GM19025 (cell line): ENCODE measurements at regions not wholly inside any gene's neighbourhood (a gene's known extent, or its start where the extent isn't known, plus 50 kb on each side); places are given as distances from the start of the nearest gene placed in this dataset.

Experiments used
- ATAC-seq: cut with Tn5 transposase; IDR thresholded peaks from one replicate; pipeline ENCODE4 v1.9.1; 2021; ENCODE audit warnings: mild to moderate bottlenecking, low read depth, moderate library complexity; ENCODE audit not compliant: unreplicated experiment

DNA sequence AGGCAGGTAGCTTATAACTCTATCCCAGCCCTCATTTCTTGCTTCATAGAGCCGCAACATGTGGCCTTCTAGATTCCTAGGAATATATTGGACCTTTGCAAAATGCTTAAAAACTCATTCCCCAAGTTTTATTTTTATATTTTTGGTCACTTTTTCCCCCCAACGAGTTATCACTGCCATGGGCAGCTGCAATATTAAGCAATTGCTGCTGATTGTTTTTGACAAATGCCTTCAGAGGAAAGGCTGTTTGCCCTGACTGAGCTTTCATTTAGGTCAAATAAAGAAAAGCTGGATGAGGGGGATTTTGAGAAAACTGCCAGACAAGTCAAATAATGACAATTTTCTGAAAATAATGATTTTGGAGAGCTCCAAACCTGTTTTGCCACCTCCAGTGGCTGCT lies 976.9 kb upstream of the MBL2 start:
- ATAC-seq, result no peak

DNA sequence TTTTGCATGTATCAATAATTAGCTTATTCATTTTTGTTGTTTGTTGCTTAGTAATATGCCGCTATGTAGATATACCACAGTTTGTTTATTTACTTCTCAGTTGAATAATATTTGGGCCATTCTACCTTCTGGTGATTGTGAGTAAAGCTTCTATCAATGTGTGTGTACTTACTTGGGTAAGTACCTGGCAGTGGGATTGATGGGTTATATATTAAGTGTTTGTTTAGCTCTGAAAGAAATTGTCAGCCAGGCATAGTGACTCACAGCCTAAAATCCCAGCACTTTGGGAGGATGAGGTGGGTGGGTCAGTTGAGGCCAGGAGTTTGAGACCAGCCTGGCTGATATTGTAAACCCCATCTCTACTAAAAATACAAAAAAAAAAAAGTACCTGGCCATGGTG lies 975.7 kb upstream of the MBL2 start:
- ATAC-seq, result no peak

DNA sequence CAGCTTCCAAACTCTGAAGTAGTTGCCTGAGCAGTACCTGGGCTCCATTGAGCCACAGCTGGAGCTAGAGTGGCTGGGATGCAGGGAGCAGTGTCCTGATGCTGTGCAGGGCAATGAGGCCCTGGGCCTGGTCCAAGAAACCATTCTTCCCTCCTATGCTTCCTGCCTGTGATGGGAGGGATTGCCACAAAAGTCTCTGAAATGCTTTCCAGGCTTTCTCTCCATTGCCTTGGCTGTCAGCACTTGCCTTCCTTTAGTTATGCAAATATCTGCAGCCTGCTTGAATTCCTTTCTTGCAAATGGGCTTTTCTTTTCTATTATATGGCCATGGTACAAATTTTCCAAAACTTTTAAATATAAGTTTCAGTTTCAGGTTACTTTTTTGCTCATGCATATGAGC lies 972.2 kb upstream of the MBL2 start:
- no peak for ATAC-seq

DNA sequence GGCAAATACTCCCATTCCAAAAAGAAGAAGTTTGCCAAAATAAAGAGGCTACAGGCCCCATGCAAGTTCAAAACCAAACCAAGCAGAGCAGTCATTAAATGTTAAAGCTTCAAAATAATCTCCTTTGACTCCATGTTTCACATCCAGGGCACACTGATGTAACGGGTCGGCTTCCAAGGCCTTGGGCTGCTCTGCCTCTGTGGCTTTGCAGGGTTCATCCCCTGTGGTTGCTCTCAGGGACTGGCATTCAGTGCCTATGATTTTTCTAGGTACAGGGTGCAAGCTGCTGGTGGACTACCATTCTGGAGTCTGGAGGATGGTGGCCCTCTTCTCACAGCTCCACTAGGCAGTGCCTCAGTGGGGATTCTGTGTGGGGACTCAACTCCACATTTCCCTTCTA lies 971.6 kb upstream of the MBL2 start:
- ATAC-seq, result no peak

DNA sequence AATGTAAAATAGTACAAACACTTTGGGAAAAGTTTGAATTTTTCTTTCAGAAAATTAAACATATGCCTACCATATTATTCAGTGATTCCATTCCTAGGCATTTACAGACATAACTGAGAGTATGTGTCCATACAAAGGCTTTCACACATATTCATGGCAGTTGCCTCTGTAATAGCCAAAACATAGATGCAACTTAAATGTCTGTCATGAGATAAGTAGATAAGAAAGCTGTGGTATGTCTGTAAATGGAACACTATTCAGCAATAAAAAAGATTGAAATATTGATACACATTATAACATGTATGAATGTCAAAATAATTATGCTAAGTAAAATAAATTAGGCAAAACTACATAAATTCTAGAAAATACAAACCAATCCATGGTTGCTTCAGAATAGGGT lies 964.5 kb upstream of the MBL2 start:
- ATAC-seq, result no peak

DNA sequence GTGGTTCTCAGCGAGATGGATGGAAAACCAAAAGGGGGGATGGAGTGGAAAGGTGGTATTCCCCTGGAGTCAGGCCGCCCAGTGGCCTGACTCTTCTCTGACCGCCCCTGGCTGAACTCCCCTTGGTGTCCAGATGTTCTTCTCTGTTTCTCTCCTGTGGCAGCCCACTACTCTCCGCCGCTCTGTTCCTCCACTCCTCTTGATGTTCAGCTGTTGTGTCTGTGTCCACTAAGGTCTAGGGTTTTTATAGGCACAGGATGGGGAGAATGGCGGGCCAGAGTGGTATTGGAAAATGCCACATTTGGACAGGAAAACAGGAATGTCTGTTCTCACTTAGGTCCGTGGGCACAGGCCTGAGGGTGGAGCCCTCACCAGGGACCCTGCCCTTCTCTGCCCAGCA lies 954.3 kb upstream of the MBL2 start:
- ATAC-seq, result no peak

DNA sequence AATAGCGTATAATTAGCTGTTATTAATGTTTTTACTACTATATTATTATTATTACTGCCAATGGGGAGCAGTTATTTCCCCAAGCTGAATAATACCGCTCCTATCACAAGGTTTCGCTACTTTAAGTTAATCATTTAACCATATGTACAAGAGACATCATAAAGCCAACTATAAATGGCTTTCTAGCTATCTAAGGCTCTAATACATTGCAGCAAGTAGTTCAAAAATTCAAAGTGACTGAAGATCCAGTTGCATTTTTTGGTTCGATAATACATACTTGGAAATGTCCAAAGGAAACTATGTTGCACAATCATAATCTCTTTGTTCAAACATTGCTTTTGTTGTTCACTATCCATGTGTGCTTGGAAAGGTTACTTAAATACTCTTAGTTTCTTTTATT lies 952.0 kb upstream of the MBL2 start:
- no peak for ATAC-seq

DNA sequence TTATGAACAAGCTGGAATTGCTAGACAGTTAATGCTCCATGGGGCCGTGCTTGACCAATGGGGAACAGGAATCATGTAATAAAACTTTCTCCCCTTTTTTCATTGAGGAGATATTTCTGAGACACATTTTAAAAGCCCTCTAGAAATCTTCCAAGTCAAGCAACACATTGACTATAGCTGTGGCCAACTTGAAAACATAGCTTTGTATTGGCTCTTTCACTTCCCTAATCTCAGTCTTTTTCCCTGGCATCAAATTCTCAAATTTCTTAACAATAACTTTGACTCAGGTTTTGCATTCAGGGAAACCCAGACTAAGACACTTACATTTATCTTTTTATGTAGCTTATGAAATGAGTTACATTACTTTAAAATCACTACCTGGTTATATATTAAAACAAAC lies 947.1 kb upstream of the MBL2 start:
- no peak for ATAC-seq

DNA sequence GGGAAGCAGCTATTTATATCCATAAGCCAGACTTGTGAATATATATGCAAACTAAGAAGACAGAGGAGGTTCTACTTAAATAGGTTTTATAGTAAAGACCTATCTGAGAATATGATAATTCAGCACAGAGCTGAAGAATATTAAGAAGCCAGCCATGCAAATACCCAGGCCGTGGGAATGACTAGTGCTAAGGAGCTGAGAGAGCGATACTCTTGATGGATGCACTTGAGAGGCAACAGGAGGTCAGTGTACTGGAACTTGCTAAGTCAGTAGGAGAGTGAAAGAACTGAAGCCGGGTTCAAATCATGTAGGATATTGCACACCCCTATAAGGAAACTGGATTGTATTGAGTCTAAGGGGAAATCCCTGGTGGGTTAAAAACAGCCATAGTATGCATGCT lies 943.6 kb upstream of the MBL2 start:
- ATAC-seq, result no peak

DNA sequence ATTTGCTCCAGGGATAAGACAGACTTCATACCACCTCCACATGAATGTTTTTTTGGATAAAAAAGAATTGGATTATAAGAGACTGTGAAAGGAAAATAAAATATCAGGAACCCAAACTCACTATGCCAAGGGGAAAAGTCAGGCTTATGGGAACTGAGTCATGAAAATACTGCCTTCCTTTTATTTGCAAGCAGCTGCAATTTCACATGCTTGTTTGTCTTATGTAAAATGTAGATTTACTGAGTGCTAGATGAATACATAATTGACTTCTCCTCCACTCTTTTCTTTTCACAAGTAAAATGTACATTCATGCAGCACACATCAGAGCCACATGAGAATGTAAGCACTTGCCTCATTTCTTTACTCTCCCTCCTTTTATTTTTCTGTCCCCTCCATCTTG lies 940.8 kb upstream of the MBL2 start:
- no peak for ATAC-seq

DNA sequence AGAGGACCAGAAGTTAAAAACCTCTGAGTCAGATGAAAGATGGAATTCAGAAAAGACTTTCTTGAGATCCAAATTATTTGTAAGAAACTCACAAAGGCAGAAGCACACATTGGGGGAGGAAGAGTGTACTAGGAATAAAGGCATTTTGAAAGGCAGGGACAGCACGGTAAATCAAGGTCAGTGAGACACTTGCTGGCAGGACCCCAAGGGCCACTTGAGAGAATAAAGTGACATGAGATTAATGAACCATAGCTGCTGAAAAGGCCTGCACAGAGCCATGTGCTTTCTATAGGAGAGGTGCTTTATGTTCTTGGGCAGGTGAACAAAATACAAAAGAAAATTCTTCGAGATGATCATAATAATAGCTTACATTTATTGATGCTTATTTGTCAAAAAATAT lies 929.9 kb upstream of the MBL2 start:
- ATAC-seq, result no peak

DNA sequence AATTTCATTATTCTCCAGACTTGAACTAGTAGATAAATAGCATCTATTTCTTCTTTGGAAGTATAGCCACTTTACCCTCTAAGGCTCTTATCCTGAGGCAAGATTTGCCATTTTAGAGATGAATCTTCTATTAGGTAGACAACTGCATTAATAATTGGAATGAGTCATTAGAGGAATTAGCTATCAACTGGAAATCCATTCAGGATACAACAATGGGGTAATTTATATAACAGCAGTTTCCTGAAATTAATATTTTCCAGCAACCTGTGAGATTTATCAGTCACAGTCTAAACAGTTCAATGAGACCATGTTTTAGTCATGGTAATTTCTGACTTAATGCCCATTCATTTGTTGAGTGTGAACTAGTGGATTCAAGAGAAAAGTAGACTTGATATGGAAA lies 928.6 kb upstream of the MBL2 start:
- no peak for ATAC-seq

DNA sequence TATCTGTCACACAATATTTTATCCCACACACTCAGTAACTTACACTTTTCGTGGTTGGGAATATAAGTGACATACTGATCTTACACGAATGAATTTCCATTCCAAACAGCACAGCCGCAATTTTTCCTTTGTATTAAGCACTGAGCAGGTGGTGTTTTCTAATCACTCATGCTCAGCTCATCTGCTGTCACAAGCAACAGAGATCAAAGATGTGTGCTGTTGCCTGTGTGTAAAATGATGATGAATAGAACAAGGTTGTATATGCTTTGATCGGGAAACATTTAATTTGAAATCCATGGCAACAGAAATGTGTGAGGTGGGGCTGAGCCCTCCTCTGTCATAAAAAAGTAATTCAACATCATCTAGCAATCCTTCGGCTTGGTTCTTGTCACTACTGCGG lies 927.7 kb upstream of the MBL2 start:
- ATAC-seq, result no peak

DNA sequence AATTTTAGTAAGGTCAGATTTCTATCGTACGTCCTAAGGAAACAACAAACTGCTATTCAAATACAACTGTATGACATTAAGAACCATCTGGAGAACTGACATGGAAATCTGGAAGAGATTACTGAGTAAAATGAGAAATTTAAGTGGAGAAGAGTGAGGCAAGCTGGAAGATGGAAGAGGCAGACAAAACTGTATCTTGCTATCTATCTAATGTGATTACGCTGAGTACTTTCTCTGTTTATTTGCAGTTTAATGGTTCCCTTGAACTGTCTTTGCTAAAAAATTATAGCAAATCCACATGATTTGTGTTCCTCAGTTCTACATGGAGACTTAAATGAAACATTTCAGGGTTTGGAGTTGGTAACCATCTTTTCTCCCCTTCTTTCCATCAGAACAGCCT lies 927.1 kb upstream of the MBL2 start:
- no peak for ATAC-seq

DNA sequence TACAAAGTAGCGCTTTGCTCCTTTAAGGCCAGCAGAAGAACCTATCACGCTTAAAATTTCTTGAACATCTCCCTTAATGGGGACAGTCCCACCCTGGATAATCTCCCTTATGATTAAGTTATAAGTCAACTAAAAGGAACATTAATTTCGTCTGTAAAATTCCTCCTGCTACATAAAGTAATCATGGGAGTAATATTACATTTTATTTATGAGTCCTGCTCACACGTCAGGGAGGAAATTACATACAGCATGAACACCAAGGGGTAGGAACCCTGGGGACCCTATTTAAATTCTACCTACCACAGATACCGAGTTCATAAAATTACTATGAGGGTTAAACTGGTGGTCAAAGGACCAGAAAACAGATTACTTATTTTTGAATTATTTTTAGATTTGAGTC lies 926.6 kb upstream of the MBL2 start:
- no peak for ATAC-seq

DNA sequence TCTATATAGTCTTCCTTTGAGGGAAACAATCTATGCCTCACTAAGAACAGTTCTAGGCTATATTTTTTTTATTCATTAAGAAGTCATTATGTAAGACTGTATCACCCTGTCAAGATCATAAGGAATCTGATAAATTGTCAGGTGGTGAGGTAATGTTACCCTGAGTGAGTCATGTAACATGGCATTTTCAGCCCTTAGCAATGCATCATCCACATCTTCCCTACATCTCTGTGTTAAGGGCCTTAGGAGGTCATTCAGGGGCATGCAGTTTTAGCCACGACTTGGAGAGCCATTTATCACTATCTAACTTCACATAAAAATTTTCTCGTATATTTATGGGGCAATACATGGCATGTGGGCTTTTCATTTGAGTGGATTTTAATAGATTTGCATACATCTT lies 924.5 kb upstream of the MBL2 start:
- no peak for ATAC-seq

DNA sequence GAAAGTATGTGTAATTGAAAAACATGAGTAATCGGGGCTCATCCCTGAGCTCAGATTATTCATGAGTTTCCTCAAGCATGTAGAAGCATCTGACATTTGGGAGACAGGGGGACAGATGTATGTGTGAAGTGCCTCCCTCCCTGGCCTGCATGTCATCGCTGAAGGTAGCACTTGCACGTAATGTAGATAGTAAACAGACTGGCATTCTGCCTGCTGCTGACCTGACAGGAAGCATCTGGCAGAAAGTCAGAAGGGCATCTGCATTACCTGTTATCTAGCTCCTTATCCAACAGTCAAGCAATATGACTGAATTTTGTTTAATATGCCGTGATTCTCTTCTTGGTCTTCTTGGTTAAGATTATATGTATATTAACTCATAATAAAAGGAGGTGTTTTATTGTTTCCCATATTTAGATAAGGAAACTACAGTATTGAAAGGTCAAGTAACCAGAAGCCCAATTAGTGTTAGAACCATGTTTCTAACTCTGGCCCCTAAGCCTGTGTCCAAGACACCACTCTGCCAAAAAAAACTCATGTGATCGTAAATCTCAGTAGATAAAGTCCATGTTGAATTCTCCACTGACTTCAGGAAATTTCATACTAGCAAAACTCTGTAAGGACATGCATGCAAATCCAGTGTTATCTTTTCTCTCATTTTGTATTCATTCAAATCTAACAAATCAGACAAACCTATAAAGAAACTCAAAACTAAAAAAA lies 918.1 kb upstream of the MBL2 start:
- no peak for ATAC-seq

DNA sequence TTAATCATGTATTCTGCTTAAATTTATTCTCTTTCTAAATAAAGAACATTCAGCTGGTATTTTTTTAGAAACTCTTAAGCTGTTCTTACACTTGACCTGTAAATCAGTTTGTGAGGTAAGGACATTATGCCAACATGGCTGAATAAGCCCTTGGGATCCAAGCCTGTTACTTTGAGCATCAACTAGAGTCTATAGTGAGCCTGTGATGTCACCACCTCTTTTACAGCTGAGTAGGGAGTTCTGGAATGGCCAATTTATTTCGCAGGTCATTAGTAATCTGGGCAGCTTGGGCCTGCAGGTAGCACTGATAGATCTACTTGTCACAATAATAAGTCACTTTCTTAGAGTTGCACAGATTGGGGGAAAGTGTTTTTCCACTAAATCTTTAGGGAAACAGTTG lies 915.2 kb upstream of the MBL2 start:
- ATAC-seq, result no peak

DNA sequence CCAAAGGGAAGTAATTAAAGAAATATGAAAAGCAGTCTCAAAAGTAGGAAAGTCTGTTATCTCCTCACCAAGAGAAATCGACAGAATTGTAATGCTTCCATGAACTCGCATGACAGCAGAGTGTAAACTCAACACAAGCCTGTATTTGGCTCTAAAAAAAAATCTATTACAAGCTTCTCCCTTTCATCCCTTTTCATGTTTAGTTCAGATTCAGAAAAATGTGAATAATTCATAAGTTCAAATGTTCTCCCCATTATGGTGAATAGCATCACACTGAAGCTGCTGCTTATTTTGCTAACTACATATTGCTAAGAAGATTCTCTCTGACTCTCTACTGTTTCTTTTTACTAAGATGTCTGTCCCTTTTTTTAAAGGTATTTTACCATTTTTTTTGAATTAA lies 910.3 kb upstream of the MBL2 start:
- ATAC-seq, result no peak

DNA sequence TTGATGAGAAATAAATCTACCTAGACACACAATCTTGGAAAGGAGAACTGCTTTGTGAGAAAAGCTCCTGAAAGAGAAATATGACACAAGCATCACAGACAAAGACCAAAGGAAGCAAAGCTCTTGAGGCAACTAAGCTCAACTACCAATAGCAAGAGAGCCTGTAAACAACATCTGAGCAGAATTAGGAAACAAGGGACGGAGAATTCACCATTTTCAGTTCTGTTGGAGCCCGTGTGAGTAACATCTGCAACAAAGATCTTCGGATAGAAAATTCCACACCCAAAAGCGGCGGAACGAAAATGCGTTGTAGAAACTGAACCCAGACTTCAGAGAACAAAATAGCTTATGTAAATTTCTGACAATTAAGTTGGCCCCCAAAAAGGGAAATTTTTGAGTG lies 909.9 kb upstream of the MBL2 start:
- no peak for ATAC-seq

DNA sequence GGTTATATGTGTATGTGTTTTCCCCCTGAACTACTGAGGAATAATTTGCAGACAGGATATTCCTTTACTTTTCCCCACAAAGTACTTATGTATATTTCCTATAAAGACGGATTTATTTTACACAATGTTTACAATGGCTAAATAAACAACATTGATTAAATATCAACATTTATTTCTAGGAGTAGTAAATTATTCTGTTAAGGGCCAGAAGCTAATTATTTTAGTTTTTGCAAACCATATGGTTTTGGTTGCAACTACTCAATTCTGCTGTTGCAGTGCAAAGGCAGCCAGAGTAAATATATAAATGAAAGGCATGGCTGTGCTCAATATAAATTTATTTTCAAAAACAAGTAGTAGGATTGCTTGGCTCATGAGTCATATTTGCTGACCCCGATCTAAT lies 907.1 kb upstream of the MBL2 start:
- ATAC-seq, result no peak

DNA sequence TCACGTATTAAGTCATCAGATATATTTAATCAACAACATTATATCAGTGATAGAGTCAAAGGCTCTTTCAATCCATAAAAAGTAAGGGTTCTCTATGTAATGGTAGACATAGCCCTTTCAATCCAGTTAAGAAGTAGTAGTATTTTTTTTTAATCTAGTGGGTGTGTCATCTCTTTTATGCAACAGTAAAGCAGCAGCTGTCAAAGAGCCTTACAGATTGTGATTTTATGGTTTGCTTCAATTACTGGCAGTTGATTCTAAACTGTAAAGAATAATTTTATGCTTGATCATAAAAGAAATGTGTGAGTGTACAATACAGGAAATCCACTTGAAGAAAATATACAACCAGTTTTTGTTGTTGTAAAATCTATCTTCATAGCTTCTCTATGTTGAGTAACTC lies 902.6 kb upstream of the MBL2 start:
- ATAC-seq, result no peak

DNA sequence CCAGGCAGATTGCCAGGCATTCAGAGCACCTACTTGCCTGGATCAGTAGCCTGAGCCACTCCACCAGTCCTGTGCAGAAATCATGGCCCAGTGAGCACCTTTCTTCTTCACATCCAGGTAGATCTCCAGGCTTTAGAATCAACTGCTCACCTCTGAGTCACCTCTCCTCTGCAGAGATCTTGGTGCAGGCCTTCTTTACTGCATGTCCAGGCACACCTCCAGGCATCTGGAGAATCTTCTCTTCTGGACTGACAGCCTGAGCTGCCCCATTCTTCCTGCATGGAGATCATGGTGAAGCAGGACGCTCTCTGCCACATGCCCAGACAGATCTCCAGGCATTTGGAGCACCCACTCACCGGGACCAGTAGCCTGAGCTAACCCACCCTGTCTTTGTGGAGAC lies 894.5 kb upstream of the MBL2 start:
- no peak for ATAC-seq
